ENCODE measurements at regions not wholly inside any gene's neighbourhood (a gene's known extent, or its start where the extent isn't known, plus 50 kb on each side); places are given as distances from the start of the nearest gene placed in this dataset.

DNA sequence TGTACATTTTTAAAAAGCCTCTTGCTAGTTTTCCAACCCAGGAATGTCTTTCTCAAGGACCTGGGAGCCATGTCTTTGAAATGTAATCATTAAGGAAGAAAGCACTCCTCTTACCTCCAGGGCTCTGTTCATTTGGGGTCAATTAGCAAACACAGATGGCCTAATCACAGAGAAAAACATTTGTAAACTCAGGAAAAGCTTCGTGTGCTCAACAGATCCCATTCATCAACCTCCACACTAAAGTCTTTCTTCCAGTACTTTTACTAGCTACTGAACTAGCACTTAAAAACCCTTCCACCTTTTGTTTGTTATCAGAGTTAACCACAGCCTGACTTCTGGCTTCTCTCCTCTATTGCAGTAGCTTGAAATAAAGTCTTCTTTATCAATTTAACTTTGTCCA, 441.4 kb downstream of the PCDH20 start:
- TF ChIP-seq, protein P1, sequence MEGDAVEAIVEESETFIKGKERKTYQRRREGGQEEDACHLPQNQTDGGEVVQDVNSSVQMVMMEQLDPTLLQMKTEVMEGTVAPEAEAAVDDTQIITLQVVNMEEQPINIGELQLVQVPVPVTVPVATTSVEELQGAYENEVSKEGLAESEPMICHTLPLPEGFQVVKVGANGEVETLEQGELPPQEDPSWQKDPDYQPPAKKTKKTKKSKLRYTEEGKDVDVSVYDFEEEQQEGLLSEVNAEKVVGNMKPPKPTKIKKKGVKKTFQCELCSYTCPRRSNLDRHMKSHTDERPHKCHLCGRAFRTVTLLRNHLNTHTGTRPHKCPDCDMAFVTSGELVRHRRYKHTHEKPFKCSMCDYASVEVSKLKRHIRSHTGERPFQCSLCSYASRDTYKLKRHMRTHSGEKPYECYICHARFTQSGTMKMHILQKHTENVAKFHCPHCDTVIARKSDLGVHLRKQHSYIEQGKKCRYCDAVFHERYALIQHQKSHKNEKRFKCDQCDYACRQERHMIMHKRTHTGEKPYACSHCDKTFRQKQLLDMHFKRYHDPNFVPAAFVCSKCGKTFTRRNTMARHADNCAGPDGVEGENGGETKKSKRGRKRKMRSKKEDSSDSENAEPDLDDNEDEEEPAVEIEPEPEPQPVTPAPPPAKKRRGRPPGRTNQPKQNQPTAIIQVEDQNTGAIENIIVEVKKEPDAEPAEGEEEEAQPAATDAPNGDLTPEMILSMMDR (IDR thresholded peaks at IDR 0.05; ENCODE audit: unreplicated experiment): no peak
- peak overlapping the region; percentile 14 for H3K27ac Mint-ChIP-seq

DNA sequence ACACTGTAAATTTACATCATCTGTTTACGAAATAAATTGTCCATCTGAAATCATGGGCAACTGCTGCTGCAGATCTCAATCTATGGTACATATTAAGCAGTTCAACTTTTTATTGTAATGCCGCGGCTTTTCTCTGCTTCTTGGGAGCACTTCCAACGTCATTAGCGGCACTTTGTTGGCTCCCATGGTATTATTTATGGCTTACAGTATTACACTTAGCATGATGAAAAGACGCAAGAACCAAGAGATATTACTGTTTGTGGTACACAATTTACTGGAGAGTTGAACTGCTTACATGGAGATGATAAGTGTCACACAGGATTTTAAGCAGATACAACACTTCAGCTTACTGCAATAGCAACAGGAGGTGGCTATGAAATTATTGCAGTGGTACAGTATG, 442.1 kb downstream of the PCDH20 start:
- Mint-ChIP-seq H3K27me3 (no peaks in the 10 kb centered on the region), H3K4me1 (ENCODE audit: low read depth) (peaks cover 11% of the 10 kb centered on the region), H3K4me3 (ENCODE audit: low read depth) (no peak overlapping the region), H3K9me3 (ENCODE audit: low read depth) (peaks cover 19% of the 10 kb centered on the region), H3K36me3 (ENCODE audit: insufficient read depth) (peaks cover 2% of the 10 kb centered on the region), H3K27ac (no peak overlapping the region)
- TF ChIP-seq, protein P1 (IDR thresholded peaks at IDR 0.05; ENCODE audit: unreplicated experiment): no peak
- DNase-seq (ENCODE audit: low spot score, unreplicated experiment): no peak

More for the DNA sequence above, 441.4 kb downstream of the PCDH20 start:
- no peaks in the 10 kb centered on the region for H3K27me3 Mint-ChIP-seq
- peaks cover 10% of the 10 kb centered on the region for H3K4me1 Mint-ChIP-seq (ENCODE audit: low read depth)
- H3K9me3 Mint-ChIP-seq (ENCODE audit: low read depth): peaks cover 19% of the 10 kb centered on the region
- no peak overlapping the region for H3K4me3 Mint-ChIP-seq (ENCODE audit: low read depth)
- peaks cover 2% of the 10 kb centered on the region for H3K36me3 Mint-ChIP-seq (ENCODE audit: insufficient read depth)
- no peak for DNase-seq (ENCODE audit: low spot score, unreplicated experiment)

DNA sequence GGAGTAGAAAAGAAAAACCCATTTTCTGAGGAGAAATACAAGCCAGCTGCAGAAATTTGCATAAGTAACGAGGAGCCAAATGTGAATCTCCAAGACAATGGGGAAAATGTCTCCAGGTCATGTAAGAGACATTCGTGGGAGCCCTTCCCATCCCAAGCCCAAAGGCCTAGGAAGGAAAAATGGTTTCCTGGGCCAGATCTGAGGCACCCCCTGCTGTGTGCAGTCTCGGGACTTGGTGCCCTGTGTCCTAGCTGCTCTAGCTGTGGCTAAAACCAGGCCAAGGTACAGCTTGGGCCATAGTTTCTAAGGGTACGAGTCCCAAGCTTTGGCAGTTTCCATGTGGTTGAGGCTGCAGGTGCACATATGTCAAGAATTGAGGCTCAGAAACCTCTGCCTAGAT, 444.9 kb downstream of the PCDH20 start:
- H3K9me3 Mint-ChIP-seq (ENCODE audit: low read depth): peaks cover 15% of the 10 kb centered on the region
- no peak for DNase-seq (ENCODE audit: low spot score, unreplicated experiment)

DNA sequence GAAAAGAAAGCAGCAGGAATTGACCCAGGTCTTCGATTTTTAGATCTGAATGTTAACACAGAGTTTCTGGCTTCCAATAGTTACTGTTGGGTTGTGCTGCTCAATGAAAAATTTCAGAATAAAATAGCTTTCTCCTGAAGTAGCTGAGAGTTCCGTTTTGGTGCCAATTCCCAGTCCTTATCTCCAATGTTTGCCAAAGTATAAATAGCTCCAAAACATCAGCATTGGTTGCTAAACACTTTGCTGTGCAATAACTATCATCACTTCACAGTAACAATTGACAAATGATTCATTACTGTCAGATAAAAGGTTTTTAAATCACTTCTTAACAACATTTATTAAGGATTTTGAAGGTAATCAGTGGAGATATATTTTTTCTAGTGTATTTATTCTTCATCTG, 446.0 kb downstream of the PCDH20 start:
- peaks cover 7% of the 10 kb centered on the region for H3K9me3 Mint-ChIP-seq (ENCODE audit: low read depth)
- H3K4me1 Mint-ChIP-seq (ENCODE audit: low read depth): peaks cover 11% of the 10 kb centered on the region
- H3K27me3 Mint-ChIP-seq: no peaks in the 10 kb centered on the region
- peaks cover 2% of the 10 kb centered on the region for H3K36me3 Mint-ChIP-seq (ENCODE audit: insufficient read depth)
- TF ChIP-seq, protein P1 (IDR thresholded peaks at IDR 0.05; ENCODE audit: unreplicated experiment): no peak
- DNase-seq (ENCODE audit: low spot score, unreplicated experiment): no peak
- H3K4me3 Mint-ChIP-seq (ENCODE audit: low read depth): no peak overlapping the region
- no peak overlapping the region for H3K27ac Mint-ChIP-seq

More for the DNA sequence above, 444.9 kb downstream of the PCDH20 start:
- TF ChIP-seq, protein P1 (IDR thresholded peaks at IDR 0.05; ENCODE audit: unreplicated experiment): no peak
- Mint-ChIP-seq H3K27ac (no peak overlapping the region), H3K36me3 (ENCODE audit: insufficient read depth) (peaks cover 2% of the 10 kb centered on the region), H3K27me3 (no peaks in the 10 kb centered on the region), H3K4me1 (ENCODE audit: low read depth) (peaks cover 11% of the 10 kb centered on the region), H3K4me3 (ENCODE audit: low read depth) (no peak overlapping the region)

DNA sequence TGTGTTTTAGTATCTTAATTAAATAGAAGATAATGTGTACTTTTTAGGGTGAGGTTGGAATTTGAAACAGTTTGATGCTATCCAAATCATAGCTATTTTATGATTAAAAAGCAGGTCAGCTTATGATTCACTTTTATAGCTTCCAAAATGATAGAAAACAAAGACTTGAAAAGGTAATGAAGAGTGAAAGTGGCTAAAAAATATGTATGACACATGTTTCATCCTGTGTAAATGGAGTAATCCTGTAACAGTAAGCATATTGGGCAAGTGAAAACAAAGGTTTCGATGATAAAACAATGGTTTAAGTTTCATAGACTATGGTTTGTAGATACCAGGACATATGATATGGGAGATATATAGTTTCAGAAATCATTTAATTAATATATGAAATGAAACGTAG, 456.2 kb downstream of the PCDH20 start:
- H3K4me1 Mint-ChIP-seq (ENCODE audit: low read depth): no peaks in the 10 kb centered on the region
- no peak overlapping the region for H3K4me3 Mint-ChIP-seq (ENCODE audit: low read depth)
- no peak overlapping the region for H3K27ac Mint-ChIP-seq
- H3K9me3 Mint-ChIP-seq (ENCODE audit: low read depth): peaks cover 4% of the 10 kb centered on the region
- TF ChIP-seq, protein P1 (IDR thresholded peaks at IDR 0.05; ENCODE audit: unreplicated experiment): no peak
- DNase-seq (ENCODE audit: low spot score, unreplicated experiment): no peak
- H3K27me3 Mint-ChIP-seq: no peaks in the 10 kb centered on the region
- no peaks in the 10 kb centered on the region for H3K36me3 Mint-ChIP-seq (ENCODE audit: insufficient read depth)

Measured in progenitor cell of endocrine pancreas (in vitro differentiated cells).